ENCODE measurements at regions not wholly inside any gene's neighbourhood (a gene's known extent, or its start where the extent isn't known, plus 50 kb on each side); places are given as distances from the start of the nearest gene placed in this dataset.

DNA sequence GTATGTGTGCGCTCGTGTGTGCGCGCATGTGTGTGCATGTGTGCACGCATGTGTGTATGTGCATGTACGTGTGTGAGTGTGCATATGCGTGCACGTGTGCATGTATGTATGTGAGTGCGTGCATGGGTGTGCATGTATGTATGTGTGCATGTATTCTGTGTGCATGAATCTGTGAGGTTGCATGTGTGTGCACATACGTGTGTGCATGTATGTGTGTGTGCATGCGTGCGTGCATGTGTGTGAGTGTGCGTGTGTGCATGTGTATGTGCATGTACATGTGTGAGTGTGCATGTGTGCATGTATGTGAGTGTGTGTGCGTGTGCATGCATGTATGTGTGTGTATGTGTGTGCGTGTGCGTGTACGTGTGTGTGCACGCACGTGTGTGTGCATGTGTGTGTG lies 241.5 kb downstream of the SHOX start:
- no peak overlapping the region for H3K23ac ChIP-seq (ENCODE audit: low read depth, low read length)
- H2AK9ac ChIP-seq (replicated peaks; ENCODE audit: low read depth, low read length, poor library complexity): no peak overlapping the region
- H2BK5ac ChIP-seq (ENCODE audit: low read depth, low read length, poor library complexity, severe bottlenecking): no peak overlapping the region
- no peak overlapping the region for H3K27ac ChIP-seq (ENCODE audit: insufficient read depth, low read length)
- H3K56ac ChIP-seq (ENCODE audit: extremely low read depth, insufficient read depth, low read length): no peak overlapping the region
- no peak overlapping the region for H3K4me3 ChIP-seq (ENCODE audit: insufficient read depth, low read depth, low read length)
- dilution Hi-C loops (cut with HindIII; ENCODE audit: low sequenced_read_pairs, unreplicated experiment): no loop called here
- 83% methylated on average over 18 of the region's 19 CpGs; no CpG with 5 or more reads in 1 of the 2 experiments for WGBS, 2 experiments (ENCODE audit: extremely low coverage in 2 of 2, insufficient read length in 1 of 2)
- BruUV-seq (replicated peaks): no TSS peak
- in situ Hi-C loops (cut with MboI; ENCODE audit: low sequenced_read_pairs): no loop called here
- no peak overlapping the region for H3K18ac ChIP-seq (ENCODE audit: low read depth, low read length)
- no peaks in the 10 kb centered on the region for H3K27me3 ChIP-seq (ENCODE audit: control insufficient read depth, insufficient read depth, low read length)
- H4K5ac ChIP-seq (ENCODE audit: low read depth, low read length): no peak overlapping the region
- no peak overlapping the region for H4K91ac ChIP-seq (ENCODE audit: insufficient read depth, low read depth, low read length)
- H2BK20ac ChIP-seq (ENCODE audit: low read depth, low read length): no peak overlapping the region
- no peak overlapping the region for H2AFZ ChIP-seq (replicated peaks; ENCODE audit: low read length, poor library complexity)
- H3K79me1 ChIP-seq (ENCODE audit: low read depth in 1 of 2, low read length in 2 of 2): no peaks in the 10 kb centered on the region
- peaks cover 24% of the 10 kb centered on the region for H3K9me3 ChIP-seq (ENCODE audit: control insufficient read depth, insufficient read depth, low read length)
- no peak overlapping the region for H3K14ac ChIP-seq (replicated peaks; ENCODE audit: low read depth, low read length)
- no peak overlapping the region for H4K8ac ChIP-seq (ENCODE audit: low read depth in 2 of 2, low read length in 2 of 2)
- intact Hi-C loops (cut with micrococcal nuclease): no loop called here
- ATAC-seq (ENCODE audit: low read depth) (no peak), DNase-seq (no peak)
- H3K9ac ChIP-seq (ENCODE audit: low read depth, low read length): no peak overlapping the region
- CTCF ChIA-PET: no interaction called here
- no peaks in the 10 kb centered on the region for H4K20me1 ChIP-seq (ENCODE audit: insufficient read depth, low read length)
- H3K36me3 ChIP-seq (ENCODE audit: control insufficient read depth, insufficient read depth, low read length): no peaks in the 10 kb centered on the region
- POLR2A ChIA-PET (ENCODE audit: unreplicated experiment): no interaction called here
- TF ChIP-seq MAFK (IDR thresholded peaks at IDR 0.05; ENCODE audit: low read depth, low read length) (no peak), RAD21 (IDR thresholded peaks at IDR 0.05; ENCODE audit: low read length) (no peak), RCOR1 (IDR thresholded peaks at IDR 0.05; ENCODE audit: insufficient replicate concordance, low read length) (no peak), BHLHE40 (IDR thresholded peaks at IDR 0.05; ENCODE audit: low read depth, low read length) (no peak), MAZ (IDR thresholded peaks at IDR 0.05; ENCODE audit: borderline replicate concordance, low read depth, low read length) (no peak), MXI1 (IDR thresholded peaks at IDR 0.05; ENCODE audit: borderline replicate concordance, low read depth, low read length) (no peak), CEBPB (IDR thresholded peaks at IDR 0.05; ENCODE audit: low read depth, low read length) (no peak), RFX5 (IDR thresholded peaks at IDR 0.05; ENCODE audit: low read depth, low read length) (no peak), NFE2L2 (IDR thresholded peaks at IDR 0.05; ENCODE audit: low read depth, low read length) (no peak), SMC3 (IDR thresholded peaks at IDR 0.05; ENCODE audit: low read depth, low read length) (no peak), CHD1 (IDR thresholded peaks at IDR 0.05; ENCODE audit: low read depth, low read length) (no peak), FOS (IDR thresholded peaks at IDR 0.05; ENCODE audit: low read depth, low read length) (no peak), POLR2A (IDR thresholded peaks at IDR 0.05; ENCODE audit: low read depth, low read length) (no peak)
- TF ChIP-seq, protein P1, sequence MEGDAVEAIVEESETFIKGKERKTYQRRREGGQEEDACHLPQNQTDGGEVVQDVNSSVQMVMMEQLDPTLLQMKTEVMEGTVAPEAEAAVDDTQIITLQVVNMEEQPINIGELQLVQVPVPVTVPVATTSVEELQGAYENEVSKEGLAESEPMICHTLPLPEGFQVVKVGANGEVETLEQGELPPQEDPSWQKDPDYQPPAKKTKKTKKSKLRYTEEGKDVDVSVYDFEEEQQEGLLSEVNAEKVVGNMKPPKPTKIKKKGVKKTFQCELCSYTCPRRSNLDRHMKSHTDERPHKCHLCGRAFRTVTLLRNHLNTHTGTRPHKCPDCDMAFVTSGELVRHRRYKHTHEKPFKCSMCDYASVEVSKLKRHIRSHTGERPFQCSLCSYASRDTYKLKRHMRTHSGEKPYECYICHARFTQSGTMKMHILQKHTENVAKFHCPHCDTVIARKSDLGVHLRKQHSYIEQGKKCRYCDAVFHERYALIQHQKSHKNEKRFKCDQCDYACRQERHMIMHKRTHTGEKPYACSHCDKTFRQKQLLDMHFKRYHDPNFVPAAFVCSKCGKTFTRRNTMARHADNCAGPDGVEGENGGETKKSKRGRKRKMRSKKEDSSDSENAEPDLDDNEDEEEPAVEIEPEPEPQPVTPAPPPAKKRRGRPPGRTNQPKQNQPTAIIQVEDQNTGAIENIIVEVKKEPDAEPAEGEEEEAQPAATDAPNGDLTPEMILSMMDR (conservative IDR thresholded peaks at IDR 0.05; ENCODE audit: low read depth, low read length): no peak
- TF ChIP-seq, protein P2, sequence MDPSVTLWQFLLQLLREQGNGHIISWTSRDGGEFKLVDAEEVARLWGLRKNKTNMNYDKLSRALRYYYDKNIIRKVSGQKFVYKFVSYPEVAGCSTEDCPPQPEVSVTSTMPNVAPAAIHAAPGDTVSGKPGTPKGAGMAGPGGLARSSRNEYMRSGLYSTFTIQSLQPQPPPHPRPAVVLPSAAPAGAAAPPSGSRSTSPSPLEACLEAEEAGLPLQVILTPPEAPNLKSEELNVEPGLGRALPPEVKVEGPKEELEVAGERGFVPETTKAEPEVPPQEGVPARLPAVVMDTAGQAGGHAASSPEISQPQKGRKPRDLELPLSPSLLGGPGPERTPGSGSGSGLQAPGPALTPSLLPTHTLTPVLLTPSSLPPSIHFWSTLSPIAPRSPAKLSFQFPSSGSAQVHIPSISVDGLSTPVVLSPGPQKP (IDR thresholded peaks at IDR 0.05; ENCODE audit: borderline replicate concordance, low read depth, low read length): no peak
- no peak overlapping the region for H2BK15ac ChIP-seq (ENCODE audit: low read depth, low read length)
- no peaks in the 10 kb centered on the region for H3K4me1 ChIP-seq (ENCODE audit: control insufficient read depth, insufficient read depth, low read length)
- H3K4ac ChIP-seq (ENCODE audit: low read depth, low read length): no peak overlapping the region
- no peak overlapping the region for H2AK5ac ChIP-seq (ENCODE audit: low read depth, low read length)
- no peak overlapping the region for H3K4me2 ChIP-seq (ENCODE audit: low read depth, low read length)
- no peak overlapping the region for H2BK120ac ChIP-seq (ENCODE audit: low read depth, low read length)
- no peaks in the 10 kb centered on the region for H3K9me1 ChIP-seq (ENCODE audit: insufficient read depth, low read length)
